H7 (cell line): ENCODE measurements at regions not wholly inside any gene's neighbourhood (a gene's known extent, or its start where the extent isn't known, plus 50 kb on each side); places are given as distances from the start of the nearest gene placed in this dataset.

Experiments
- DNase-seq: peaks from one replicate; pipeline ENCODE4 v3.0.0; 2012
- H3K27me3 ChIP-seq: 2 replicates; pipeline ENCODE4 v1.6.0; 2011; ENCODE audit warnings: mild to moderate bottlenecking, low read length; ENCODE audit not compliant: control insufficient read depth, insufficient read depth
- H3K36me3 ChIP-seq: replicated peaks from 2 replicates; pipeline ENCODE4 v1.5.1; 2011; ENCODE audit warnings: low read length; ENCODE audit not compliant: control insufficient read depth, insufficient read depth
- H3K4me3 ChIP-seq: 2 replicates; pipeline ENCODE4 v1.5.1; 2011; ENCODE audit warnings: low read depth, mild to moderate bottlenecking, control low read depth, low read length, moderate library complexity; ENCODE audit not compliant: insufficient read depth

DNA sequence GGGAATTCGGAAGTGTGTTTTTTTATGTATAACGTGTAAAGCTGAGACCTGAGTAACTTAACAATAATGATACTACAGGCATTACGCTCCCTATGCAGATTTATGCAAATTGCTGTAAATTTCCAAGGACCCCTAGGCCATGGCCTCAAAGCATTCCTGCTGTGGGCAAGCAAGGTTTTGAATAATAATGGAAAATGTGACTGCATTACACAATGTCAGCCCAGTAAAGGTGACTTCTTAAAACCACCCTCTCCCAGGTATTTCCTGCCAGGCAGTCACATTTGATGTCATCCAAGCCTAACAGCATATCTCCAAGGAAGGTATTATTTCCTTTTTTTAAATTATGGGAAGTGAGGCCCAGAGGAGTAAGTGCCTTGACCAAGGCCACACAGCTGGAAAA lies 621.0 kb downstream of the BCL11B start:
- no peak overlapping the region for H3K4me3 ChIP-seq
- H3K27me3 ChIP-seq = no peaks in the 10 kb centered on the region
- H3K36me3 ChIP-seq = no peaks in the 10 kb centered on the region
- peak; percentile 33 for DNase-seq

GRCh38 chr14:98665007-98665406 lies 607.0 kb downstream of the BCL11B start:
- Histone ChIP-seq H3K4me3 (no peak overlapping the region), H3K27me3 (no peaks in the 10 kb centered on the region), H3K36me3 (no peaks in the 10 kb centered on the region)
- DNase-seq = no peak

- no peak overlapping the region for H3K4me3 ChIP-seq
- DNase-seq = no peak
- no peaks in the 10 kb centered on the region for H3K27me3 ChIP-seq
- H3K36me3 ChIP-seq = no peaks in the 10 kb centered on the region
Measured at GRCh38 chr14:98666545-98666944, 605.5 kb downstream of the BCL11B start.

DNA sequence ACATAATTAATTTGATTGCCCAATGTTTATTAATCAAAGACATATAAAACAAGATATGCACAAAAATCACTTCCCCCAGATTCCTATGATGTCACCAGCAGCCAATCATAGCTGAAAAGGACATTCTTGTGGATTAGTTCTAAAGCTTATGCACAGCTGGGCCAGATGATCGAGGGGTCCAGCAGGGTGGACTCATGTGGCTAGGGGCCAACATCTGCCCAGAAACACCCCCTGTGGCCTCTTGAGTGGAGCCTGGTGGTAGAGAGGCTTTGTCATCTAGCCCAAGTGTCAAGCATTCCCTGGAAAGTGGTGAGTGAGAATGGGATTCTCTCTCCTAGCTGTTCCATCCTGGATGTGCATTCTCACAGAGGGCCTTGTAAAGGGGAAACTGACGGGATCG lies 590.0 kb downstream of the BCL11B start:
- Histone ChIP-seq H3K27me3 (no peaks in the 10 kb centered on the region), H3K4me3 (no peak overlapping the region), H3K36me3 (no peaks in the 10 kb centered on the region)
- DNase-seq = no peak

- Histone ChIP-seq H3K27me3 (no peaks in the 10 kb centered on the region), H3K4me3 (no peak overlapping the region), H3K36me3 (no peaks in the 10 kb centered on the region)
- no peak for DNase-seq
Measured at GRCh38 chr14:98682726-98683125, 589.3 kb downstream of the BCL11B start.

DNA sequence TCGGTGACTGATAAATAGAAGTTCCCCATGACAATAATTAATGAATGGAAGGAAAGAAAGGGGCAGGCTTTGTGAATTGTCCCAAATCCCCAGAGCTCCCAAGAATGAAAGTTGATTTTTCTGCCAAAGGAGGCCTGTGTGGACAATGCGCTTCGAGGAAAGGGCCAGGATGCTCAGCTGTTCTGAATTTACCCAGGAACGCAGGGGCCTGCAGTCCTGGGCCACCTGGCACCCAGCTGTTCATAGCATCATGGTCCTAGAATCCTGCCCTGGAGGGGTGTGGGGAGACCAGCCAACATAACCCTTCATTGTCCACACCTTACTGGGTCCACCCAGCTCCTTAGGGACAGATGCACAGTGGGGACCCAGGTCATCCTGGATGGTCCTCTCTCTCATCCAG lies 587.5 kb downstream of the BCL11B start:
- no peak overlapping the region for H3K4me3 ChIP-seq
- no peaks in the 10 kb centered on the region for H3K27me3 ChIP-seq
- no peaks in the 10 kb centered on the region for H3K36me3 ChIP-seq
- no peak for DNase-seq

DNA sequence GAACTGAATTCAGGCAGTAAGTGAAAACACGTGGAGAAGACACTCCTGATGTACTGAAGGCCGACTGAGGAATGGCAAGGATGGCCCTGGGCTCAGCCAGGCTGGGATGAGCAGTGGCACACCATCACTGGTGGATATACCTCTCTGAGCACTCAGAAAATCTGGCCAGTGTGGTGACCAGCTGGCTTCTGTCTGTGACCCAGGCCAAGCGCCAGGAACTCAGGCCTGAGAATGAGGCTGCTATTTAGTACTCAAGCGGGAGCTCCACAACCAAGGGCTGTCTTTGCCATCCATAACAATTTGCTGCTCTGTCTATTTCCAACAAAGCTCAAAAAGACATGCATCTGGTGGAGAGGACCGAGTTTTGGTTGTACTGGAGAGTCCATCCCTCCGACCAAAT lies 586.3 kb downstream of the BCL11B start:
- no peak for DNase-seq
- H3K4me3 ChIP-seq = no peak overlapping the region
- no peaks in the 10 kb centered on the region for H3K27me3 ChIP-seq

GRCh38 chr14:98688446-98688845 lies 583.6 kb downstream of the BCL11B start:
- no peaks in the 10 kb centered on the region for H3K27me3 ChIP-seq
- no peak for DNase-seq
- H3K4me3 ChIP-seq = no peak overlapping the region
- H3K36me3 ChIP-seq = no peaks in the 10 kb centered on the region

More for the DNA sequence above, 586.3 kb downstream of the BCL11B start:
- no peaks in the 10 kb centered on the region for H3K36me3 ChIP-seq

- H3K36me3 ChIP-seq = no peaks in the 10 kb centered on the region
- DNase-seq = no peak
- H3K4me3 ChIP-seq = no peak overlapping the region
- H3K27me3 ChIP-seq = no peaks in the 10 kb centered on the region
Measured at GRCh38 chr14:98689951-98690350, 582.0 kb downstream of the BCL11B start.

GRCh38 chr14:98692832-98693231 lies 579.2 kb downstream of the BCL11B start:
- H3K36me3 ChIP-seq = no peaks in the 10 kb centered on the region
- no peak overlapping the region for H3K4me3 ChIP-seq
- no peaks in the 10 kb centered on the region for H3K27me3 ChIP-seq
- DNase-seq = no peak

DNA sequence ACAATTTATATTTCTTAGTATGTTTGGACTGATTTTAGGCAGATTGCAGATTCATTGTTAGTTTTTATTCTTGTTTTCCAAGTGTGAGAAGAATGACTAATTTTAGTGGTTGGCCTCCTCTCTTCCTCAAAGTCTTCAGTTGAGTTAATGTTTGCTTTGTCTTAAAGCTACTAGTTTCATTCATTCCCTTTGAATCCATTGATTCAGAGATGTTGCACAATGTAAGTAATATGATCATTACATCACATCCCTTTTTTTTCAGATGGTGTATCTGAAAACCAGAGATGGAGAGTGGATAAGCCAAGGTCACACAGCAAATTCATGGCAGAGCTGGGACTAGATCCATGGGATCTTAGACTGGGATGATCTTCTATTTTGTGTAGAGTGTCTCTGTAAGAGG lies 577.5 kb downstream of the BCL11B start:
- H3K4me3 ChIP-seq = no peak overlapping the region
- DNase-seq = no peak
- no peaks in the 10 kb centered on the region for H3K27me3 ChIP-seq
- H3K36me3 ChIP-seq = no peaks in the 10 kb centered on the region

GRCh38 chr14:98695809-98696208 lies 576.2 kb downstream of the BCL11B start:
- H3K4me3 ChIP-seq = no peak overlapping the region
- no peak for DNase-seq
- no peaks in the 10 kb centered on the region for H3K36me3 ChIP-seq
- H3K27me3 ChIP-seq = no peaks in the 10 kb centered on the region

DNA sequence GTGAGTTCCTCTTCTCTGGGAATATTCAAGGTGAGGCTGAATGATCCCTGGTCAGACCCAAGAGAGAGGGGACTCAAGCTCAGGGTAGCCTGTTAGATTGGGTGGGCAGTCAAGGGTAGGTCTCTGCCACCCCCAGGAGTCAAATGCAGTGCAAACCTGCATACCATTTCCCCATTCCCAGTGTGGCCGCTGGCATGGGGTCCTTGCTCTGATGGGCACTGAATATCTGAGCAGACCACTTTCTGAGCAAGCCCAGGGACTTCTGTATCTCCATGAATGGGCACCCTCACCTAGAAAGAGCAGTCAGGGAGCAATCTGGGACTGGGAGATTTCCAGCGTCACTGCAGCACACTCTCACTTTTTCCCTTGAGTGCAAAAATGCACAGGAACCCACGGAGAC lies 573.7 kb downstream of the BCL11B start:
- Histone ChIP-seq H3K4me3 (no peak overlapping the region), H3K36me3 (no peaks in the 10 kb centered on the region), H3K27me3 (no peaks in the 10 kb centered on the region)
- no peak for DNase-seq

- DNase-seq = no peak
- Histone ChIP-seq H3K27me3 (no peaks in the 10 kb centered on the region), H3K4me3 (no peak overlapping the region), H3K36me3 (no peaks in the 10 kb centered on the region)
Measured at GRCh38 chr14:98700748-98701147, 571.2 kb downstream of the BCL11B start.

- no peaks in the 10 kb centered on the region for H3K36me3 ChIP-seq
- H3K27me3 ChIP-seq = no peaks in the 10 kb centered on the region
- DNase-seq = no peak
- no peak overlapping the region for H3K4me3 ChIP-seq
Measured at GRCh38 chr14:98701377-98701776, 570.6 kb downstream of the BCL11B start.

DNA sequence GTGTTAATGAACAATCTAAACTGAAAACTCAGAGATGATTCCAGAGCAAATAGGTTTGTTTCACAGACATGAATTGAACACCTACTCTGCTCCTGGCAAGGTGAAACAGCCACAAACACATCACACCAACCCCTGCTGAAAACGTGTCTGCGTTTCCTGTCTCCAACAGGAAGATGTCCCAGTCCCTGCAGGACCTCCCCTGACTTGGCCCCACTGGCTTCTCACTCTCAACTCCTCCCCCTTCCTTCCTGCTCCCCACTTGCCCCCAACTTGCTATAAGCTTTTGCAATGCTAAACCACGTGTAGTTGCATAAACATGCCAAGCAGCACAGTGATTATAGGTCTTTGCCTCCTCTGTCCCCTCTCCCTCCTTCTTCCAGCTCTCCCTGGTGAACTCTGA lies 567.6 kb downstream of the BCL11B start:
- no peak for DNase-seq
- no peak overlapping the region for H3K4me3 ChIP-seq
- H3K36me3 ChIP-seq = no peaks in the 10 kb centered on the region
- H3K27me3 ChIP-seq = no peaks in the 10 kb centered on the region
